GM21360 (cell line): ENCODE measurements at regions not wholly inside any gene's neighbourhood (a gene's known extent, or its start where the extent isn't known, plus 50 kb on each side); places are given as distances from the start of the nearest gene placed in this dataset.

Experiments
- ATAC-seq: cut with Tn5 transposase; IDR thresholded peaks from one replicate; pipeline ENCODE4 v1.9.1; 2021; ENCODE audit warnings: mild to moderate bottlenecking, moderate library complexity; ENCODE audit not compliant: unreplicated experiment

GRCh38 chr1:81700728-81701470 is 99.8 kb upstream of the ADGRL2 start:
- no peak for ATAC-seq

- no peak for ATAC-seq
These were observed 101.5 kb upstream of the ADGRL2 start for GRCh38 chr1:81699234-81699633.

GRCh38 chr1:81695741-81696140 is 105.0 kb upstream of the ADGRL2 start:
- ATAC-seq: no peak

- ATAC-seq: no peak
These were observed 107.4 kb upstream of the ADGRL2 start for GRCh38 chr1:81693316-81693715.

- no peak for ATAC-seq
These were observed 109.9 kb upstream of the ADGRL2 start for GRCh38 chr1:81690676-81691453.

GRCh38 chr1:81689531-81689941 is 111.2 kb upstream of the ADGRL2 start:
- no peak for ATAC-seq

GRCh38 chr1:81682490-81682889 is 118.2 kb upstream of the ADGRL2 start:
- ATAC-seq: no peak

GRCh38 chr1:81681601-81682266 is 119.0 kb upstream of the ADGRL2 start:
- ATAC-seq: peak; percentile 51

- ATAC-seq: no peak
These were observed 119.6 kb upstream of the ADGRL2 start for GRCh38 chr1:81681114-81681513.

- ATAC-seq: no peak
These were observed 120.8 kb upstream of the ADGRL2 start for GRCh38 chr1:81679942-81680341.

GRCh38 chr1:81678779-81679178 is 122.0 kb upstream of the ADGRL2 start:
- no peak for ATAC-seq

- no peak for ATAC-seq
These were observed 128.0 kb upstream of the ADGRL2 start for GRCh38 chr1:81672766-81673165.

- no peak for ATAC-seq
These were observed 129.7 kb upstream of the ADGRL2 start for GRCh38 chr1:81671038-81671437.

- ATAC-seq: no peak
These were observed 130.4 kb upstream of the ADGRL2 start for GRCh38 chr1:81670286-81670685.

- no peak for ATAC-seq
These were observed 134.1 kb upstream of the ADGRL2 start for GRCh38 chr1:81666586-81666985.

- no peak for ATAC-seq
These were observed 136.4 kb upstream of the ADGRL2 start for GRCh38 chr1:81664341-81664740.

GRCh38 chr1:81662913-81663526 is 137.7 kb upstream of the ADGRL2 start:
- ATAC-seq: no peak

- no peak for ATAC-seq
These were observed 140.4 kb upstream of the ADGRL2 start for GRCh38 chr1:81660286-81660685.

GRCh38 chr1:81654657-81655056 is 146.1 kb upstream of the ADGRL2 start:
- ATAC-seq: no peak

- no peak for ATAC-seq
These were observed 146.6 kb upstream of the ADGRL2 start for GRCh38 chr1:81654147-81654546.

- no peak for ATAC-seq
These were observed 150.0 kb upstream of the ADGRL2 start for GRCh38 chr1:81650776-81651175.
